ENCODE measurements at regions not wholly inside any gene's neighbourhood (a gene's known extent, or its start where the extent isn't known, plus 50 kb on each side); places are given as distances from the start of the nearest gene placed in this dataset.

DNA sequence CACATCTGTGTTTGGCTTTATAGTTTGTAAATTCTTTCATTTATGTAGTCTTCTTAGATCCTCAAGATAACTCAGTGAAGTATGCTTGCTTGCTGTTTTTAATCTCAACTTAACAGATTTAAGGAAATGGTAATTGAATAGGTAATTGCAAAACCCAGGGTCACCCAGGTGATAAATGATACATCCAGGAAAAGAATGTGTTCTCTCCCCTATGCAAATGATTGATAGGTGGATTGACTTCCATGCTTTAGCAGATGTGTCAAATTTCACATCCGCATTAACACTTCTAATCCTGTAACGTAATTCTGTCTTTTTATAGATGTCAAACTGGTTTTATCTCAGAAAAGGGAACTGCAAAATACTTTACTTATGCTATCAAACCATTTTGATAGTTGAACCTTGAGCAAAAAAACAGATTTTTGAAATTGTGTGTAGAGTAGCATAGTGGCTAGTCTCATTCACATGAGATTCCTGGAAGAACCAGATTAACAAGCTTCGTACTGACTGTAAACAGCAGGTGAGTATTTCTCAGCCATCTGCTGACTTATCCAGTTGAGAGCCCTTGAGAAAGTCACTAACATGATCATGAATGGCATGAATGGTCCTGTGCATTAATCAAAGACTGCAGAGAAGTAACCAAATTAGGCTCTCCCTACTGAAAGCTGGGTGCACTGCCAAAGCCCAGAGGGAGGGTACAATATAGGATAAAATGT, 86.7 kb upstream of the PAM start:
- TF ChIP-seq TAF1 (IDR thresholded peaks at IDR 0.05; ENCODE audit: low read depth, low read length) (no peak), POU2F2 (IDR thresholded peaks at IDR 0.05; ENCODE audit: low read depth, low read length) (no peak), POLR2AphosphoS5 (IDR thresholded peaks at IDR 0.05; ENCODE audit: low read depth, low read length) (no peak), POLR2A (IDR thresholded peaks at IDR 0.05; ENCODE audit: low read depth, low read length) (no peak)
